ENCODE measurements at regions not wholly inside any gene's neighbourhood (a gene's known extent, or its start where the extent isn't known, plus 50 kb on each side); places are given as distances from the start of the nearest gene placed in this dataset.

- no peak for TF ChIP-seq CTCF (IDR thresholded peaks at IDR 0.05; ENCODE audit: control extremely low read depth, extremely low read depth)
- H3K36me3 ChIP-seq (ENCODE audit: control insufficient read depth in 4 of 4, insufficient read depth in 4 of 4, low read length in 4 of 4), result no peaks in the 10 kb centered on the region
- H3K9ac ChIP-seq (ENCODE audit: insufficient read depth in 1 of 2, low read length in 2 of 2), result no peak overlapping the region
- H3K4me1 ChIP-seq (ENCODE audit: control insufficient read depth in 5 of 5, insufficient read depth in 5 of 5, low read length in 5 of 5), result no peaks in the 10 kb centered on the region
- H3K9me3 ChIP-seq (ENCODE audit: control insufficient read depth in 4 of 4, insufficient read depth in 3 of 4, low read length in 3 of 4), result peaks cover 0 to 15% (median 0%) of the 10 kb centered on the region in 4 donors
- 75 to 82% methylated on average over 8 of the region's 8 CpGs for WGBS, 2 donors
- no peak overlapping the region for H3K27ac ChIP-seq (ENCODE audit: low read depth in 1 of 2, low read length in 1 of 2)
- H3K4me3 ChIP-seq, result no peak overlapping the region
- no peaks in the 10 kb centered on the region for H3K27me3 ChIP-seq (ENCODE audit: control insufficient read depth in 3 of 3, insufficient read depth in 3 of 3, low read length in 2 of 3)
- DNase-seq, result no peak
- no peak for ATAC-seq (ENCODE audit: insufficient read depth, low FRiP score)
These were observed 103.3 kb upstream of the NLRP1 start for GRCh38 chr17:5687646-5688045.

DNA sequence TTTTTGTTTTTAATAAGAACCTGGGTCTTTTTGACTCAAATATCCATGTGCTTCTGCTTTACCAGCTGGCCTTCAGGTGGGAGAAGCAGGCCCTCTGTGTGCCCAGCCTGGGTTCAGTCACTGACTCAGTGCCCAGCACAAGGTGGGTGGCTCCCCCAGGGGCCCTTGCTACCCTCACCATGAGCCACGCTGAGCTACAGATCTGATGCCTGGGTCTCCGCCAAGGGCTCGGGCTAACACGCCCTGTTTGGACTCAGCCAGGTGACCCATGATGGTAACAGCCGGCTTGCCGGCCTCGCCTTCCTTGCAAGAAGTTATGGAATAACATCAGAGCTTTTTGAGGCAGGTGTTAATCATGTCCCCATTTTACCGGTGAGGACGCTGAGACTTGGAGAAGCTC is 109.5 kb upstream of the NLRP1 start:
- Histone ChIP-seq H3K4me1 (ENCODE audit: control insufficient read depth in 5 of 5, insufficient read depth in 5 of 5, low read length in 5 of 5) (no peaks in the 10 kb centered on the region), H3K36me3 (ENCODE audit: control insufficient read depth in 4 of 4, insufficient read depth in 4 of 4, low read length in 4 of 4) (no peaks in the 10 kb centered on the region), H3K9ac (ENCODE audit: insufficient read depth in 1 of 2, low read length in 2 of 2) (no peak overlapping the region), H3K27ac (ENCODE audit: low read depth in 1 of 2, low read length in 1 of 2) (no peak overlapping the region), H3K4me3 (no peak overlapping the region), H3K27me3 (ENCODE audit: control insufficient read depth in 3 of 3, insufficient read depth in 3 of 3, low read length in 2 of 3) (no peaks in the 10 kb centered on the region), H3K9me3 (ENCODE audit: control insufficient read depth in 4 of 4, insufficient read depth in 3 of 4, low read length in 3 of 4) (peaks cover 0 to 1% (median 0%) of the 10 kb centered on the region in 4 donors)
- DNase-seq (no peak), ATAC-seq (ENCODE audit: insufficient read depth, low FRiP score) (no peak)
- 83 to 90% methylated on average over 9 of the region's 9 CpGs for WGBS, 2 donors
- TF ChIP-seq CTCF (IDR thresholded peaks at IDR 0.05; ENCODE audit: control extremely low read depth, extremely low read depth), result no peak

DNA sequence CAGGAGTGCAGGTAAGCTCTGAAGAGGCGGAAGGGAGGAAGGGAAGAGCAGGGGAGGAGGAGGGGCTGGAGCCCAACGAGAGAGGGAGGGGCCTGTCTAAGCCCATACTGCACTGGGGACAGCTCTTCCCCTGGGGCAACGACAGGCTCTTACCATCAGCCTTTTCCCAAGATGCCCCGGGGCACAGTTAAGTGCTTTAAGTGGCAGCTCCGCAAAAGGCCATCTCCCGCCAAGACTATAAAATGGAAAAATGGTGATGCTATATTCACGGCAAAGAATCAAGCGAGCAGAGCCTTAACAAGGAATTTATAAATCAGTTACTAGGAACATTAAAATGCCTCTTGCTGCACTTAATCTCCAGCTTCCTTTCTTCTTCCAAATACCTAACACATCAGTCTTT is 110.2 kb upstream of the NLRP1 start:
- Histone ChIP-seq H3K27ac (ENCODE audit: low read depth in 1 of 2, low read length in 1 of 2) (no peak overlapping the region), H3K9ac (ENCODE audit: insufficient read depth in 1 of 2, low read length in 2 of 2) (no peak overlapping the region), H3K4me3 (no peak overlapping the region), H3K4me1 (ENCODE audit: control insufficient read depth in 5 of 5, insufficient read depth in 5 of 5, low read length in 5 of 5) (no peaks in the 10 kb centered on the region), H3K36me3 (ENCODE audit: control insufficient read depth in 4 of 4, insufficient read depth in 4 of 4, low read length in 4 of 4) (no peaks in the 10 kb centered on the region), H3K27me3 (ENCODE audit: control insufficient read depth in 3 of 3, insufficient read depth in 3 of 3, low read length in 2 of 3) (no peaks in the 10 kb centered on the region), H3K9me3 (ENCODE audit: control insufficient read depth in 4 of 4, insufficient read depth in 3 of 4, low read length in 3 of 4) (peaks cover 0 to 7% (median 0%) of the 10 kb centered on the region in 4 donors)
- WGBS, 2 donors, result 45 to 55% methylated on average over 8 of the region's 8 CpGs
- ATAC-seq (ENCODE audit: insufficient read depth, low FRiP score) (no peak), DNase-seq (peak in 2 of 3 donors; percentile 1 to 42)
- no peak for TF ChIP-seq CTCF (IDR thresholded peaks at IDR 0.05; ENCODE audit: control extremely low read depth, extremely low read depth)

- 58 to 64% methylated on average over 3 of the region's 3 CpGs for WGBS, 2 donors
- H3K4me1 ChIP-seq (ENCODE audit: control insufficient read depth in 5 of 5, insufficient read depth in 5 of 5, low read length in 5 of 5), result no peaks in the 10 kb centered on the region
These were observed 111.2 kb upstream of the NLRP1 start for GRCh38 chr17:5695480-5695879.

More at GRCh38 chr17:5695480-5695879, 111.2 kb upstream of the NLRP1 start:
- H3K36me3 ChIP-seq (ENCODE audit: control insufficient read depth in 4 of 4, insufficient read depth in 4 of 4, low read length in 4 of 4), result no peaks in the 10 kb centered on the region
- DNase-seq (no peak), ATAC-seq (ENCODE audit: insufficient read depth, low FRiP score) (no peak)
- no peak overlapping the region for H3K4me3 ChIP-seq
- no peak overlapping the region for H3K27ac ChIP-seq (ENCODE audit: low read depth in 1 of 2, low read length in 1 of 2)
- no peak for TF ChIP-seq CTCF (IDR thresholded peaks at IDR 0.05; ENCODE audit: control extremely low read depth, extremely low read depth)
- peaks cover 0 to 2% (median 0%) of the 10 kb centered on the region in 3 donors for H3K27me3 ChIP-seq (ENCODE audit: control insufficient read depth in 3 of 3, insufficient read depth in 3 of 3, low read length in 2 of 3)
- H3K9me3 ChIP-seq (ENCODE audit: control insufficient read depth in 4 of 4, insufficient read depth in 3 of 4, low read length in 3 of 4), result peaks cover 0 to 7% (median 0%) of the 10 kb centered on the region in 4 donors
- no peak overlapping the region for H3K9ac ChIP-seq (ENCODE audit: insufficient read depth in 1 of 2, low read length in 2 of 2)

Measured in lung (tissue), 11 donors.